Osteoblast (primary cell): ENCODE measurements at regions not wholly inside any gene's neighbourhood (a gene's known extent, or its start where the extent isn't known, plus 50 kb on each side); places are given as distances from the start of the nearest gene placed in this dataset.

Experiments
- DNase-seq: peaks from one replicate; pipeline ENCODE4 v3.0.0; 2011; ENCODE audit warnings: low spot score, mixed read lengths; ENCODE audit not compliant: insufficient read length; ENCODE audit errors: missing footprints
- H2AFZ ChIP-seq: 2 replicates; pipeline ENCODE4 v1.6.0; 2011; ENCODE audit warnings: mild to moderate bottlenecking, low read length
- H3K27ac ChIP-seq: 2 replicates; pipeline ENCODE4 v1.5.1; 2011; ENCODE audit warnings: mild to moderate bottlenecking, low read depth, low read length, moderate library complexity
- H3K27me3 ChIP-seq: 2 replicates; pipeline ENCODE4 v1.6.0; 2012; ENCODE audit warnings: mild to moderate bottlenecking, control low read depth, inconsistent platforms, low read length, moderate library complexity; ENCODE audit not compliant: insufficient read depth
- H3K36me3 ChIP-seq: 2 replicates; pipeline ENCODE4 v1.5.1; 2011; ENCODE audit warnings: mild to moderate bottlenecking, low read length, control low read depth, moderate library complexity; ENCODE audit not compliant: insufficient read depth
- H3K4me1 ChIP-seq: 2 replicates; pipeline ENCODE4 v1.5.1; 2011; ENCODE audit warnings: mild to moderate bottlenecking, low read length, control low read depth, moderate library complexity; ENCODE audit not compliant: insufficient read depth
- H3K4me2 ChIP-seq: 2 replicates; pipeline ENCODE4 v1.6.0; 2011; ENCODE audit warnings: mild to moderate bottlenecking, low read length; ENCODE audit not compliant: insufficient read depth
- H3K4me3 ChIP-seq: fragments of 200-600 bp; sonication (generic); 3 replicates; pipeline ENCODE4 v1.5.1; 2012; ENCODE audit warnings: mild to moderate bottlenecking, low read length, inconsistent platforms; ENCODE audit not compliant: insufficient read depth
- H3K79me2 ChIP-seq: 2 replicates; pipeline ENCODE4 v1.6.0; 2012; ENCODE audit warnings: mild to moderate bottlenecking, low read length, control low read depth, inconsistent platforms; ENCODE audit not compliant: insufficient read depth
- H3K9me3 ChIP-seq: 2 replicates; pipeline ENCODE4 v1.5.1; 2011; ENCODE audit warnings: low read depth, low read length, control low read depth
- H4K20me1 ChIP-seq: 2 replicates; pipeline ENCODE4 v1.6.0; 2012; ENCODE audit warnings: mild to moderate bottlenecking, low read length, control low read depth; ENCODE audit not compliant: insufficient read depth
- TF ChIP-seq, protein P1 (sequence below): IDR thresholded peaks from 2 replicates; pipeline ENCODE4 v1.5.1; 2011; ENCODE audit warnings: mild to moderate bottlenecking, low read depth, low read length, moderate library complexity; ENCODE audit errors: extremely low read depth

DNA sequence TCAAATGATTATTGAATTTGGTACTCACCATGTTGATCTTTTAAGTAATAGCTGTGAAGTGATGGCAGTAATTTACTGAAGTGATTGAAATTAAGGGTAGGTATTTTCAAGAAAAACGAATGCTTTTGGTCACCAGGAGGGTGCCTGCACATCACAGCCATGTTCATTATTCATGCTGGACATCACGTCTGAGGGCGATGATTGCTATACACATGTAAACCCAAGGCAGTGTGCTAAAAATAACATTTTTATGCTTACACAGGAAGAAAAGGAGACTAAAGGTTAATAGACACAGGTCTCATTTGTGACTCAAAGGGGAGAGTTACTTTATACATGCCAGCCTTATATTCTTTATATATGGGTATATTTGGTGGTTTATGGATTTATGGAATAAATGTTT, 1146.0 kb downstream of the NLGN4X start:
- TF ChIP-seq, protein P1, sequence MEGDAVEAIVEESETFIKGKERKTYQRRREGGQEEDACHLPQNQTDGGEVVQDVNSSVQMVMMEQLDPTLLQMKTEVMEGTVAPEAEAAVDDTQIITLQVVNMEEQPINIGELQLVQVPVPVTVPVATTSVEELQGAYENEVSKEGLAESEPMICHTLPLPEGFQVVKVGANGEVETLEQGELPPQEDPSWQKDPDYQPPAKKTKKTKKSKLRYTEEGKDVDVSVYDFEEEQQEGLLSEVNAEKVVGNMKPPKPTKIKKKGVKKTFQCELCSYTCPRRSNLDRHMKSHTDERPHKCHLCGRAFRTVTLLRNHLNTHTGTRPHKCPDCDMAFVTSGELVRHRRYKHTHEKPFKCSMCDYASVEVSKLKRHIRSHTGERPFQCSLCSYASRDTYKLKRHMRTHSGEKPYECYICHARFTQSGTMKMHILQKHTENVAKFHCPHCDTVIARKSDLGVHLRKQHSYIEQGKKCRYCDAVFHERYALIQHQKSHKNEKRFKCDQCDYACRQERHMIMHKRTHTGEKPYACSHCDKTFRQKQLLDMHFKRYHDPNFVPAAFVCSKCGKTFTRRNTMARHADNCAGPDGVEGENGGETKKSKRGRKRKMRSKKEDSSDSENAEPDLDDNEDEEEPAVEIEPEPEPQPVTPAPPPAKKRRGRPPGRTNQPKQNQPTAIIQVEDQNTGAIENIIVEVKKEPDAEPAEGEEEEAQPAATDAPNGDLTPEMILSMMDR = no peak
- Histone ChIP-seq H3K36me3 (no peaks in the 10 kb centered on the region), H3K79me2 (no peaks in the 10 kb centered on the region), H3K4me3 (no peak overlapping the region), H3K4me1 (no peaks in the 10 kb centered on the region), H3K27me3 (no peaks in the 10 kb centered on the region), H4K20me1 (no peaks in the 10 kb centered on the region), H3K4me2 (no peak overlapping the region), H2AFZ (no peak overlapping the region), H3K9me3 (peaks cover 2% of the 10 kb centered on the region), H3K27ac (no peak overlapping the region)
- DNase-seq = no peak

DNA sequence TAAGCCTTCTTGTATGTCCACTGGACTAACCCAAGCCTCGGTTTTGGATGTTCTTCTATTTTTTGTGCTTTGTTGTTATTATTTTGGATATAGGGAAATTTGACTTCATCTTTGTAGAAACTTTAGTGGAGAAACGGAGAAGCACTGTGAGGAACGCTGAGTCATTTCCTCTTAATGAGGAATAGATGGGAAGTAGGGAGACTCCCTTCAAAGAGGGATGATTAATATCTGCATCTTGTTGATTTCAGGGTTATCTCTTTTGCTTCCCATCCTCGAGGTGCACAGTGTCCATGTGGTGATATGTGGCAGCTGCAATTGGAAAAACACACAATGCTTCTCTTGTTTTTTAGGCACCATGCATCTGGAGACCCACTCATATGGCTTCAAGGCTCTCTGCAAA, 1147.9 kb downstream of the NLGN4X start:
- Histone ChIP-seq H3K27me3 (no peaks in the 10 kb centered on the region), H2AFZ (no peak overlapping the region), H3K4me3 (no peak overlapping the region), H3K79me2 (no peaks in the 10 kb centered on the region), H3K27ac (no peak overlapping the region), H4K20me1 (no peaks in the 10 kb centered on the region), H3K9me3 (peaks cover 2% of the 10 kb centered on the region), H3K36me3 (no peaks in the 10 kb centered on the region), H3K4me1 (no peaks in the 10 kb centered on the region), H3K4me2 (no peak overlapping the region)
- TF ChIP-seq, protein P1 = no peak
- DNase-seq = no peak

DNA sequence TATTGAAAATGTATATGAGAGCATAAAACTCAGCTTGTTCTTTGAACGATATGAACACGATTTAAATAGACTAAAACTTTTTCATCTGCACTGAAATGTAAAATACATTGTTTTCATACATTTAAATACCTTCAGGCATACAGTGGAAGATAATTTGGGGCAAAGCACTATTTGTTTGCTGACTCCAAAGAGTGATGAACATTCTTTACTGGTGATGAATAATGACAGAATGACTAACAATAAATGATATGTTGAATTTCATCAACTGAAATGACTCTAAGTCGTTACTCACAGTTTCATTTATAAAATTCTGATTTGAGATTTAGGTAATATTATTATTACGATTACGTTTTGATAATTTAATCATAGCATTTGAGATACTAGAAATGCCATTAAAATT, 1160.1 kb downstream of the NLGN4X start:
- no peak for DNase-seq
- TF ChIP-seq, protein P1 = no peak
- Histone ChIP-seq H3K4me1 (no peaks in the 10 kb centered on the region), H3K27ac (no peak overlapping the region), H4K20me1 (no peaks in the 10 kb centered on the region), H3K36me3 (no peaks in the 10 kb centered on the region), H3K79me2 (no peaks in the 10 kb centered on the region), H3K4me2 (no peak overlapping the region), H2AFZ (no peak overlapping the region), H3K9me3 (peaks cover 3% of the 10 kb centered on the region), H3K4me3 (no peak overlapping the region), H3K27me3 (no peaks in the 10 kb centered on the region)

DNA sequence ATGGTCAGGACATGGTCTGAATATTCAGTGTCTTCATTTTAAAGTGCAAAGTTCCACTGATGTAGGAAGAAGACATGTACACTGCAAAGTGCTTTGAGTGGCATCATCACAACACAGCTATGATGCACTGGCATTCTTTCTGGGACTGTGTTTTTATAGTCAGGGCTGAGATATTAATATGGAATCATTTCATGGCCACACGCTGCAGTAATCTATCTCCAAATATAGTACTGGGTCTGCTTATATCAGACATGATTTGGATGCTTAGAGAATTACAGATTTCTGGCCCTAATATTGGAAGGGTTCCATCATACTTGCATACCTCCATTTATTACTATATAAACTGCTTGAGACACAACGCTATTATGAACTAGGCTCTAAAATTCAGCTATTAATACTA, 1170.9 kb downstream of the NLGN4X start:
- Histone ChIP-seq H3K79me2 (no peaks in the 10 kb centered on the region), H4K20me1 (no peaks in the 10 kb centered on the region), H3K9me3 (peaks cover 2% of the 10 kb centered on the region), H3K4me2 (no peak overlapping the region), H2AFZ (no peak overlapping the region), H3K27ac (no peak overlapping the region), H3K4me1 (no peaks in the 10 kb centered on the region), H3K4me3 (no peak overlapping the region), H3K27me3 (no peaks in the 10 kb centered on the region), H3K36me3 (no peaks in the 10 kb centered on the region)
- TF ChIP-seq, protein P1 = no peak
- no peak for DNase-seq
